H1 (cell line): ENCODE measurements at regions not wholly inside any gene's neighbourhood (a gene's known extent, or its start where the extent isn't known, plus 50 kb on each side); places are given as distances from the start of the nearest gene placed in this dataset.

Experiments
- ATF3 ChIP-seq: IDR thresholded peaks from 2 replicates; pipeline ENCODE4 v1.6.1; 2011; ENCODE audit warnings: low read depth, mild to moderate bottlenecking, low read length; ENCODE audit not compliant: insufficient read depth
- CHD7 ChIP-seq: fragments of 300-600 bp; sonication (generic); IDR thresholded peaks from 2 replicates; pipeline ENCODE4 v1.7.1; 2012; ENCODE audit warnings: low read length, moderate library complexity, mild to moderate bottlenecking, inconsistent platforms; ENCODE audit not compliant: insufficient replicate concordance
- GTF2F1 ChIP-seq: IDR thresholded peaks from 2 replicates; pipeline ENCODE4 v1.6.1; 2012; ENCODE audit warnings: low read depth, low read length, improper control_type of control experiment, borderline replicate concordance

GRCh38 chr13:107790397-107790796 is 424.9 kb downstream of the LIG4 start (continued):
- TF ChIP-seq CHD7 (no peak), GTF2F1 (no peak), ATF3 (no peak)
